Naive thymus-derived CD8-positive, alpha-beta T cell (primary cell): ENCODE measurements at regions not wholly inside any gene's neighbourhood (a gene's known extent, or its start where the extent isn't known, plus 50 kb on each side); places are given as distances from the start of the nearest gene placed in this dataset.

ENCODE experiments used
- ATAC-seq, 2 donors: fragments of 150-1000 bp; cut with Tn5 transposase in 1 of 2; sonication (Bioruptor Pico), chemical (Tn5 transposase) in 1 of 2; 1 replicate in 1 of 2; 2 replicates in 1 of 2; pipeline ENCODE4 v1.10.0; 2021; ENCODE audit warnings: mild to moderate bottlenecking in 2 of 2, moderate library complexity in 2 of 2
- POLR2A ChIA-PET: fragments of 350-600 bp; sonication (Branson Sonifier 250); formaldehyde crosslinking; loops from one replicate; lab custom pipeline; 2021; ENCODE audit warnings: antibody characterized with exemption; lab: Charles Lee
- DNase-seq, 10 donors: peaks; one replicate each; pipeline versions ENCODE4 v3.0.0 to v3.0.0-alpha.2; 2020 to 2022
- H3K27ac Mint-ChIP-seq, 10 donors: one replicate each; pipeline ENCODE4 v1.8.0; 2020 to 2022; ENCODE audit warnings: mild to moderate bottlenecking in 10 of 10, mixed read lengths in 10 of 10, moderate library complexity in 4 of 10, inconsistent platforms in 1 of 10
- H3K27me3 Mint-ChIP-seq, 5 donors: one replicate each; pipeline ENCODE4 v1.8.0; 2021 to 2022; ENCODE audit warnings: mixed read lengths in 5 of 5
- H3K36me3 Mint-ChIP-seq, 3 donors: one replicate each; pipeline ENCODE4 v1.8.0; 2020 to 2022; ENCODE audit warnings: mixed read lengths in 3 of 3, mild to moderate bottlenecking in 2 of 3, inconsistent platforms in 1 of 3
- H3K4me1 Mint-ChIP-seq, 4 donors: one replicate each; pipeline ENCODE4 v1.8.0; 2021 to 2022; ENCODE audit warnings: mixed read lengths in 4 of 4
- H3K4me3 Mint-ChIP-seq, 10 donors: one replicate each; pipeline ENCODE4 v1.8.0; 2020 to 2022; ENCODE audit warnings: mild to moderate bottlenecking in 10 of 10, mixed read lengths in 10 of 10, moderate library complexity in 6 of 10, inconsistent platforms in 1 of 10
- H3K9me3 Mint-ChIP-seq, 9 donors: one replicate each; pipeline ENCODE4 v1.8.0; 2020 to 2022; ENCODE audit warnings: mixed read lengths in 9 of 9, mild to moderate bottlenecking in 3 of 9, inconsistent platforms in 1 of 9, moderate library complexity in 1 of 9

DNA sequence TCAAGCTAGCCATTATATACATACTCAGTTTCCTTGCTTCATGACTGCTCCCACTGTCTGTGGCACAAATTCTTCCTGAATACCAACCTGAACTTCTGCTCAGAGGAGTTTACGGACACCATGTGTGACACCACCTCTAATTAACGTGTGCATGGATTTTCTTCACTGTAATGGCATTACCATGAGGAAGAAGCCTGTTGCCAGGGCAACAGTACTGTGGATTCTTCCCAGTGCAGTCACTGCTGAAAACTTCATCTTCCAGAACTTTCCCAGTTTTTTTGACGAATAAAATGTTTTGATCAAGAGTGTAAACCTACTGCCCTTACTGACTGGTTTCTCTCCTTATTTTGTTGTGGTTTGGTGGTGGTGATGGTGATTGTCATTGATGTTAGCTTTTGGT lies 444.3 kb upstream of the NRSN1 start:
- no peak for DNase-seq
- POLR2A ChIA-PET: no interaction called here
- no peak for ATAC-seq

DNA sequence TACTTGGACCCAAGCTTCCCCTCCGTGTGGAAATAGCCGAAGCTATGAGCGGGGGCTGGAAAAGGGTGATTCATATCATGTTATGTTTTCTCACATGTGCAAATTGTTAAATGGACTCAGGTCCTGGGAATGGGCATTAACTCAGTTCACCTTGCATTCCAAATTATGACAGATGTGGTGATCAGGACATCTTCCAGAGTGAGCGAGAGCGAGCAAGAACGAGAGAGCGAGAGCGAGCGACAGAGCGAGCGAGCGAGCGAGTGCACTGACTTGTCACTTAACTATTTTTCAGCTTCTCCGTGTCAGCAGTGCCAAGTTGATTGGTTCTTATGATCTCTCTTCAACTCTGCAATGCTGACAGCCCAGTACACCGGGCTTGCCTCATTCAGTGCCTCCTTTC lies 437.4 kb upstream of the NRSN1 start:
- Mint-ChIP-seq H3K27me3 (no peaks in the 10 kb centered on the region), H3K36me3 (no peaks in the 10 kb centered on the region), H3K27ac (no peak overlapping the region), H3K4me1 (no peaks in the 10 kb centered on the region), H3K9me3 (peaks cover 0 to 11% (median 0%) of the 10 kb centered on the region in 9 donors), H3K4me3 (no peak overlapping the region)
- no peak for DNase-seq
- POLR2A ChIA-PET: no interaction called here
- ATAC-seq: no peak

More for the DNA sequence above, 444.3 kb upstream of the NRSN1 start:
- H3K36me3 Mint-ChIP-seq: no peaks in the 10 kb centered on the region
- H3K4me3 Mint-ChIP-seq: no peak overlapping the region
- H3K27ac Mint-ChIP-seq: no peak overlapping the region
- peaks cover 0 to 19% (median 4%) of the 10 kb centered on the region in 9 donors for H3K9me3 Mint-ChIP-seq
- no peaks in the 10 kb centered on the region for H3K4me1 Mint-ChIP-seq
- peaks cover 0 to 3% (median 0%) of the 10 kb centered on the region in 5 donors for H3K27me3 Mint-ChIP-seq

DNA sequence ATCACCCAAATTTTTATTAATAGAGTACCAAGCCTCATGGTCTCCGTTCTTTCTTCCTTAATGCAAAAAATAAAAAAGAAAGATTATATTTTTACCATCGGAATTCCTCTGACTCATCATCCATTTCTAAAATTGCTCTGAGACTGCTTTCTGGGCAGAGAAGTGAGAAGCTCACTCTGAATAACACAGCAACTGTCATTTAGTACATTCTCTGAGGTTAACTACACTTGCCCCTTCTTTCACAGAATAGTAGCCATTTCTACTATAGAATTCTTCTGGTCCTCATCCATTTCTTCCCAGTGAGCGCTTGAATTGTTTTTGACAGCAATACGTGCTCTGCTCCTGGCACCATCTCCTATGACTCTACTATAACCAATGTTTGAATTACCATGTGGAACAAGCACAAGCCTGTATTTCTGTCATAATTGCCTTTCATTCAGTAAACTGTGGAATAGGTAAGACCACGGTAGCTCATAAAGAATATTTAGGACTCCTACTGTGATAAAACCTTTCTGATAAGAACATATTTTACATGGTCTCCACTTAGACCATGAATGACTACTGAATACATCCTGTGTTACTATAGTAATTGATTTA lies 435.5 kb upstream of the NRSN1 start:
- Mint-ChIP-seq H3K4me1 (no peaks in the 10 kb centered on the region), H3K27me3 (no peaks in the 10 kb centered on the region), H3K4me3 (no peak overlapping the region), H3K36me3 (no peaks in the 10 kb centered on the region), H3K27ac (no peak overlapping the region), H3K9me3 (peaks cover 0 to 11% (median 0%) of the 10 kb centered on the region in 9 donors)
- ATAC-seq (no peak), DNase-seq (no peak)
- POLR2A ChIA-PET: no interaction called here

DNA sequence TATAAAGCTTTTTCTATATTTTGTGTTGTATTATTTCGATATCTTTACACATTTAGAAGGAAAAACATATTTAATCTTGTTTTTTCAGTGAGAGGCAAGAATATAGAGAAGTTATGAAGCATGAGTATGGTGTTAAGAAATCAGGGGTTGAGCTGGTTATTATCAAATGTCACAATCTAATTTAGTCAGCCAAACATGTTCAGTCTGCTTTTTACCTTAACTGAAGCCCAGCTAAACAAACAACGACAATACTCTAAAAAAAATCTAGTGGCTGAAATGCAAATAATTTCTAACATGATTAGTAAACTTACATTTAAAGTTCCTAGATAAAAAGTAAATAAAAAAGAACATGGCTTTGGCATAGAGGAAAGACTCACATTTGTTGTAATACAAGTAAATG lies 433.8 kb upstream of the NRSN1 start:
- Mint-ChIP-seq H3K36me3 (no peaks in the 10 kb centered on the region), H3K27me3 (no peaks in the 10 kb centered on the region), H3K9me3 (peaks cover 0 to 8% (median 0%) of the 10 kb centered on the region in 9 donors), H3K4me1 (no peaks in the 10 kb centered on the region), H3K4me3 (no peak overlapping the region), H3K27ac (no peak overlapping the region)
- POLR2A ChIA-PET: no interaction called here
- DNase-seq (no peak), ATAC-seq (no peak)

DNA sequence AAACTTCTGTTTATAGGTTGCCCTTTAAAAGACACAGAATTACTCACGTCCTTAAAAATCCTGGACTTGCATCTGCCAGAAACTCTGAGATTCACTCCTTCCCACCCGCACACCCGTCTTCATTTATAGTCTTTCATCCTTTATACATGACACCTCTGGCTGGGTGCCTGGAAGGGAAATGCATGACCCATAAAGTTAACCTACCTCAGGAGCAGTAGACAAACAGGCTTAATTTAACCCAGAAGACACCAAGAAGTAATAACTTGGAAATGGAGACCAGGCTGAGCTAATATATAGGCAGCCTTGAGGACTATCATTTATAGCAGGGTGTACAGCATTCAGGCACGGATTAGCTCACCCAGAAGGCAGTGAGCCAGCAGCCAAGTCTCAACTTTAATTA lies 429.0 kb upstream of the NRSN1 start:
- Mint-ChIP-seq H3K4me3 (no peak overlapping the region), H3K27ac (no peak overlapping the region), H3K4me1 (no peaks in the 10 kb centered on the region), H3K36me3 (no peaks in the 10 kb centered on the region), H3K27me3 (no peaks in the 10 kb centered on the region), H3K9me3 (peaks cover 0 to 18% (median 6%) of the 10 kb centered on the region in 9 donors)
- DNase-seq: no peak
- ATAC-seq: no peak
- POLR2A ChIA-PET: no interaction called here

DNA sequence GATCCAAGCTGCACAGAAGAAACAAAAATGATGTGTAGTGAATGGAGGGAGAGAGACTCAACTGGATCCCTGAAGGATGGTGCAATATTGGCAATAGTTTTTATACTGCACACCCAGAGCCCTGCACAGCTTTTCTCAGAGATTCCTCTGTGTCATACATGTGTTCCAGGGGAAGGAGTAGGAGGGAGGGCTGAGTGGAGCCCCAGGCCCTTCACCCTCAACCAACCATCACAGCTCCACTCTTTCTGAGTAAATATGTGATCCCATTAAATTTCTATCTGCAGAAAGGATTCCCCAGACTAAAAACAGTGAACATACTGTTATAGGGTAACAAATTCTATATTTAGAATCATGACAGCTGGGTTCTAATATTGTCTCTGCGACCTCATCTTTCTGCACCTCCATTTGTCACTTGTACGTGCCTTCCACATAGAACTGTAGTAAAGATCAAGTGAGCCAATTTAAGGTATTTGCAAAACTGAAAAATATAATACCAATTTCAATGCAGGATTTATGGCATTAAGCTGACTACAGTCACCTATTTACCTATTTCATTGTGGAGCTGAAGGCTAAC lies 421.4 kb upstream of the NRSN1 start:
- DNase-seq: no peak
- no peak overlapping the region for H3K4me3 Mint-ChIP-seq
- no peak for ATAC-seq
- peaks cover 0 to 20% (median 6%) of the 10 kb centered on the region in 9 donors for H3K9me3 Mint-ChIP-seq
- no peaks in the 10 kb centered on the region for H3K36me3 Mint-ChIP-seq
- POLR2A ChIA-PET: no interaction called here
- H3K4me1 Mint-ChIP-seq: no peaks in the 10 kb centered on the region
- H3K27me3 Mint-ChIP-seq: peaks cover 0 to 7% (median 0%) of the 10 kb centered on the region in 5 donors
- no peak overlapping the region for H3K27ac Mint-ChIP-seq

DNA sequence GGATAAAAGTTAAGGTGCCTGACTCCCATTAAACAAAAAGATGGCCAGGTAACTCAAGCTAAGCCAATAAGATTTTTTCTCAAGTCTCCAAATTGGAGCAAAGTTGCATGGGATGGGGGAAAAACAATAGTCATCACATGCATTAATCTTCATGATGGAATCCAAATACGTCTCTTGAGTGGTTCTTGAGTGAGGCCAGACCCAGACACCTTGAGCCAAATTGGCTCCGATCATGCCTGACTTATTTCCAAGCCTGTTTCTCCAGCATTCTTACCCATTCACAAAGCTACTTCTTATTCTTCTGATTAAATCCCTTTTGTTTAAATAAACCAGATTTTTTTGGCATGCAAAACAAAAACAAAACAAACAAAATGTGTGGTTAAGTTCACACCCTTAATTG lies 420.3 kb upstream of the NRSN1 start:
- H3K4me1 Mint-ChIP-seq: no peaks in the 10 kb centered on the region
- ATAC-seq (no peak), DNase-seq (no peak)
- no peak overlapping the region for H3K27ac Mint-ChIP-seq
- POLR2A ChIA-PET: no interaction called here
- no peaks in the 10 kb centered on the region for H3K36me3 Mint-ChIP-seq
- peaks cover 0 to 27% (median 2%) of the 10 kb centered on the region in 9 donors for H3K9me3 Mint-ChIP-seq
- H3K27me3 Mint-ChIP-seq: peaks cover 0 to 7% (median 0%) of the 10 kb centered on the region in 5 donors
- no peak overlapping the region for H3K4me3 Mint-ChIP-seq

DNA sequence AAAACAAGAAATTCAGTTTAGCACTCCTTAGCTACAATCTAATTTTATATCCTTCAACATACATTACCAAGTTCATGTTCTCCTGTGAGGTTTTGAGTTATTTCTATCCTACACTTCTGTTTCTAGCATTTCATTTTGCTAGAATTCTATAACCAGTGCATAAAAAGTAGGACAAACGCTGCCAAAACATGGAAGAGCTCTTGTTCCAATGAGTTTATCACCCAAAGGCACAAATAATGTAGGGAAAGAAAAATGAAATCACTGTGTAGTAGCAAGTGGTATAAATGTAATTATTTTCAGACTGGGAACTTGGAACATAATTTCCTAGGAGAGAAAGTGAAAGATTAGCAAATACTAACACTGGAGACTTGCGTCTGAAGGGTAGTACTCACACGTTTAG lies 413.3 kb upstream of the NRSN1 start:
- peaks cover 0 to 27% (median 2%) of the 10 kb centered on the region in 9 donors for H3K9me3 Mint-ChIP-seq
- H3K27me3 Mint-ChIP-seq: peaks cover 0 to under 1% (median 0%) of the 10 kb centered on the region in 5 donors
- no peak overlapping the region for H3K27ac Mint-ChIP-seq
- DNase-seq (no peak), ATAC-seq (no peak)
- no peaks in the 10 kb centered on the region for H3K4me1 Mint-ChIP-seq
- POLR2A ChIA-PET: no interaction called here
- no peak overlapping the region for H3K4me3 Mint-ChIP-seq
- no peaks in the 10 kb centered on the region for H3K36me3 Mint-ChIP-seq

DNA sequence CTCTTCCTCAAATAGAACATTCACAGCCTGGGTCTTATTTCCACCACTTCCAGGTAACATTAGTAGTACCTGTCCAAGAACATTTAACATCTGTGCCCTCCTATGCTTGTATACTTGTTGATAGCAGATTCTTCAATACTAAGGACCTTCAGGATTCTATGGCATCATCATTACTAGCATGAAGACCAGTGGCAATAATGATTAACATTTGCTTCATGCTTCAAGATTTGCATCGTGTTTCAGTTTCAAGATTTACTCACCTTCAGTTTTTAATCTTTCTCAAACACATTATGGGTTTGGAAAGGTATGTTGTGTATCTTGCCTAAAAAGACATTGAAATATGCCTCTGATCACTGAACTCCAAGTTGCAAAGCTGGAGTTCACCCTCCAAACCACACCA lies 412.8 kb upstream of the NRSN1 start:
- DNase-seq (no peak), ATAC-seq (no peak)
- H3K4me3 Mint-ChIP-seq: no peak overlapping the region
- no peaks in the 10 kb centered on the region for H3K36me3 Mint-ChIP-seq
- no peaks in the 10 kb centered on the region for H3K4me1 Mint-ChIP-seq
- POLR2A ChIA-PET: no interaction called here
- H3K27ac Mint-ChIP-seq: no peak overlapping the region
- H3K27me3 Mint-ChIP-seq: no peaks in the 10 kb centered on the region
- peaks cover 0 to 24% (median 2%) of the 10 kb centered on the region in 9 donors for H3K9me3 Mint-ChIP-seq

DNA sequence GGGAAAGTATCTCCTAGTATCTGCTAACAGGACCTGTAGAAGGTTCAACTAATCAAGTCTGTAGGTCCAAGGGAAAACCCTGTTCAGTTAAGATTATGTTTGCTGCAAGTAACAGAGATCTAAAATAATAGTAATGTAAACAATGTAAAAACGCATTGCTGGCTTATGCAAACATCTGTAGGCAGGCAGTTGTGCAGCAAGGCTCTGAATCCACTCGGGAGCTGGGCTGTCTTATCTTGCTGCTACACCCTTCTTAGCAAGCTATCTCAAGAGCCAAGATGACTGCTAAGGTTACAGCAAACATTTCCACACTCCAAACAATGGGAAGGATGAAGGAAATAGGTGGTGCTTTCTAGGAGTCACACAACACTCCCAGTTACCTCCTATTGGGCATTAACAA lies 397.3 kb upstream of the NRSN1 start:
- ATAC-seq: no peak
- H3K27ac Mint-ChIP-seq: no peak overlapping the region
- H3K27me3 Mint-ChIP-seq: peaks cover 0 to 2% (median 0%) of the 10 kb centered on the region in 5 donors
- no peak overlapping the region for H3K4me3 Mint-ChIP-seq
- no peaks in the 10 kb centered on the region for H3K36me3 Mint-ChIP-seq
- POLR2A ChIA-PET: no interaction called here
- H3K4me1 Mint-ChIP-seq: no peaks in the 10 kb centered on the region
- H3K9me3 Mint-ChIP-seq: peaks cover 0 to 3% (median 0%) of the 10 kb centered on the region in 9 donors
- DNase-seq: no peak

DNA sequence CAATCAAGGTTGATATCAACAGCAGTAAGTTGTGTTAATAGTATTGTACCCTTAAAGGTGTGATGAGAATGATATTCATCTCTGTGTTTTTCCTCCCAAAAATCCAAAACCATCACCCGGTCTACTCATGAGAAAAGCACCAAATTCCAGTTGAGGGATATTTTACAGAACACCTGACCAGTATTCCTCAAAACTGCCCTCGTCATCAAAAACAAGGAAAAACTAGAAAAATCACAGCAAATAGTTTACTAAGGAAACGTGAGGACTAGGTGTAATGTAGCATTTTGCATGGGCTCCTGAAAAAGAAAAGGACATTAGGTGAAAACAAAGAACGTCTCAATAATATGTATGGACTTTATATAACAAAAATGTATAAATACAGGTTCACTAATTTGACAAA lies 394.4 kb upstream of the NRSN1 start:
- Mint-ChIP-seq H3K36me3 (no peaks in the 10 kb centered on the region), H3K9me3 (peaks cover 0 to 7% (median 0%) of the 10 kb centered on the region in 9 donors), H3K4me3 (no peak overlapping the region), H3K27ac (no peak overlapping the region), H3K4me1 (no peaks in the 10 kb centered on the region), H3K27me3 (peaks cover 0 to 2% (median 0%) of the 10 kb centered on the region in 5 donors)
- DNase-seq: no peak
- POLR2A ChIA-PET: no interaction called here
- no peak for ATAC-seq

DNA sequence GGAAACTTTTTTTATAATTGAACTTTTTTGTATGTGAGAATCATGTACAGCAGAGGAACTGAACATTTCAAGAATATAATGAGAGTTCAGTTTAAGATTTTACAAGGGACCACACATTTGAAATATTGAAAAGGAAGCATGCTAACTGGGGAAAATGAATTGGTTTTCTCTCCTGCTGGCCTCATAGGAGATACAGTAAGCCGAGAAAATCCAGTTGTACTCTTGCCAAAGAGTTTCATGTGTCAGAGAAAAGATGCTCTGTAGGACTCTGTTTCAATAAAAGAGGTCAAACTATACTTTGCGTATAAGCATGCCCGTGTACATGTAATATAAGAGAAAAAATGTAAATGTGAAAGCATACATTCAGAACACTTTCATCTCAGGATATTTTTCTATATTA lies 393.5 kb upstream of the NRSN1 start:
- POLR2A ChIA-PET: no interaction called here
- peaks cover 0 to 8% (median 0%) of the 10 kb centered on the region in 9 donors for H3K9me3 Mint-ChIP-seq
- no peak overlapping the region for H3K4me3 Mint-ChIP-seq

DNA sequence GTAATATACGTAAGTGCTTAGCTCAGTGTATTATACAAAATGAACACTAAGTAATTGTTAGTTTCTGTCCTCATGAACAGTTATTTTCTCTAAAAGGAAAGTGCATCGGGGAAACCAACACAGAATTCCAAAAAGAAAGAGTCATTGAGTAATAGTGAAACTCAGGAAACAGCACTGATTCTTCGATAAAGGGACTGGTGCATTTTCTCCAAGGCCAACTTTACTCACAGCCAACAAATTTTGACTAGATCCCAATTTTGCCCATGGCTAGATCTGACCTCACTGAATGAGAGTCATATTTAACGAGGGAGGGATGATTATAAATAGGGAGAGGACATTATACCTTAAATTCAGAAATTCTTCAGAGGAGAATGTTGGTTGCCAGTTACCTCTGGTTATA lies 390.9 kb upstream of the NRSN1 start:
- DNase-seq (no peak), ATAC-seq (no peak)
- Mint-ChIP-seq H3K36me3 (no peaks in the 10 kb centered on the region), H3K27ac (no peak overlapping the region), H3K9me3 (peaks cover 0 to 13% (median 0%) of the 10 kb centered on the region in 9 donors), H3K4me3 (no peak overlapping the region), H3K27me3 (no peaks in the 10 kb centered on the region), H3K4me1 (no peaks in the 10 kb centered on the region)
- POLR2A ChIA-PET: no interaction called here

More for the DNA sequence above, 393.5 kb upstream of the NRSN1 start:
- ATAC-seq (no peak), DNase-seq (no peak)
- peaks cover 0 to 2% (median 0%) of the 10 kb centered on the region in 5 donors for H3K27me3 Mint-ChIP-seq
- H3K27ac Mint-ChIP-seq: no peak overlapping the region
- no peaks in the 10 kb centered on the region for H3K36me3 Mint-ChIP-seq
- H3K4me1 Mint-ChIP-seq: no peaks in the 10 kb centered on the region

DNA sequence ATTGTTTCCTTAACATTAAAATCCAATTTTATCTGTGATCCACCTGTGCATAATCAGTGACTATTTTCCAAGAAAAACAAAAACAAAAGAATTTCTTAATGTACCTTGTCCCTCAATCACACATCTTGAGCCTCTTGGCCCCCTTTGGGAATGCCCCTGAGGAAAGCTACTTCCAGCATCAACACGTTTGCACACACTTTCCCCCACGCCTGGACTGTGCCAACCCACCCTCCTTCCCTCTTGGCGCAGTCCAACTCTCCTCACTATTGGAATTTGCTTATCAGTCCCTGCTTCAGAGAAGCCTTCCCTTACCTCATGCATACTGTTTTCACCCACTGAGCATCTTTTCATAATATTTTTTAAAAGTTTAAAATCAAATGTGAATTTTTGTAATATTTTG lies 389.4 kb upstream of the NRSN1 start:
- Mint-ChIP-seq H3K36me3 (no peaks in the 10 kb centered on the region), H3K4me1 (no peaks in the 10 kb centered on the region)
- POLR2A ChIA-PET: no interaction called here

More for the DNA sequence above, 389.4 kb upstream of the NRSN1 start:
- Mint-ChIP-seq H3K27ac (no peak overlapping the region), H3K27me3 (no peaks in the 10 kb centered on the region), H3K9me3 (peaks cover 0 to 16% (median 0%) of the 10 kb centered on the region in 9 donors), H3K4me3 (no peak overlapping the region)
- ATAC-seq: no peak
- no peak for DNase-seq
